HCT116 (cell line): ENCODE measurements at regions not wholly inside any gene's neighbourhood (a gene's known extent, or its start where the extent isn't known, plus 50 kb on each side); places are given as distances from the start of the nearest gene placed in this dataset.

Experiments
- ATAC-seq: fragments of 200-7000 bp; cut with Tn5 transposase; 2 replicates; pipeline ENCODE4 v1.9.1; 2020; ENCODE audit warnings: mild to moderate bottlenecking, moderate library complexity
- BruUV-seq: library from RNA; stranded (reverse); fragments of 400-500 nt; replicated peaks from 2 replicates; lab custom pipeline; 2021; lab: Mats Ljungman, UMichigan
- CTCF ChIA-PET: fragments of 300-600 bp; sonication (Branson Sonifier 250); formaldehyde crosslinking; loops from one replicate; lab custom pipeline; 2021; ENCODE audit warnings: antibody characterized with exemption; lab: Charles Lee
- POLR2A ChIA-PET: fragments of 300-600, 350-600 bp; sonication (Branson Sonifier 250); formaldehyde crosslinking; loops from one replicate; lab custom pipeline; 2021; ENCODE audit warnings: antibody characterized with exemption; lab: Charles Lee
- RAD21 ChIA-PET, 2 experiments: fragments of 300-600 bp; sonication (Branson Sonifier 250); formaldehyde crosslinking; loops; one replicate each; lab custom pipeline; 2023; ENCODE audit warnings: low total read pairs in 2 of 2; ENCODE audit not compliant: uncharacterized antibody in 2 of 2, unreplicated experiment in 2 of 2, low non-redundant PET in 1 of 2; lab: Charles Lee
- DNase-seq: peaks from one replicate; pipeline ENCODE4 v3.0.0-alpha.2; 2010; ENCODE audit warnings: low read depth, low spot score
- H2AFZ ChIP-seq: fragments of 200-600 bp; shearing (Covaris generic), sonication (generic); 2 replicates; pipeline ENCODE4 v1.6.1; 2017; ENCODE audit warnings: low read depth, mixed run types, mixed read lengths, antibody characterized with exemption, low read length; ENCODE audit not compliant: poor library complexity, severe bottlenecking
- H3K27ac ChIP-seq: 2 replicates; pipeline ENCODE4 v1.5.1; 2012; ENCODE audit warnings: low read depth, low read length
- H3K27me3 ChIP-seq: fragments of 200-600 bp; sonication (generic); 2 replicates; pipeline ENCODE4 v1.6.1; 2016; ENCODE audit warnings: mixed run types, low read length, mixed read lengths; ENCODE audit not compliant: insufficient read depth
- H3K36me3 ChIP-seq, 2 experiments: fragments of 200-500 bp in 1 of 2; fragments of 200-600 bp in 1 of 2; sonication (Bioruptor generic) in 1 of 2; sonication (generic) in 1 of 2; 2 replicates each; pipeline versions ENCODE4 v1.5.1 to v1.6.1; 2014 to 2016; ENCODE audit warnings: low read length in 2 of 2, inconsistent platforms in 1 of 2, mixed read lengths in 1 of 2, mixed run types in 1 of 2; ENCODE audit not compliant: insufficient read depth in 2 of 2, control insufficient read depth in 1 of 2
- H3K4me1 ChIP-seq, 2 experiments: fragments of 200-600 bp in 1 of 2; sonication (generic) in 1 of 2; 2 replicates each; pipeline versions ENCODE4 v1.5.1 to v1.6.1; 2012 to 2017; ENCODE audit warnings: low read length in 2 of 2, inconsistent platforms in 1 of 2, mild to moderate bottlenecking in 1 of 2, mixed read lengths in 1 of 2, mixed run types in 1 of 2, moderate library complexity in 1 of 2; ENCODE audit not compliant: insufficient read depth in 2 of 2, control insufficient read depth in 1 of 2
- H3K4me2 ChIP-seq: fragments of 200-600 bp; sonication (generic); 2 replicates; pipeline ENCODE4 v1.6.1; 2017; ENCODE audit warnings: mixed run types, low read length, mixed read lengths
- H3K4me3 ChIP-seq, 2 experiments: fragments of 200-600 bp in 1 of 2; sonication (generic) in 1 of 2; replicated peaks in 1 of 2; 2 replicates each; pipeline ENCODE4 v1.5.1; 2011 to 2016; ENCODE audit warnings: low read length in 2 of 2, control low read depth in 1 of 2, low read depth in 1 of 2, mild to moderate bottlenecking in 1 of 2, mixed read lengths in 1 of 2, mixed run types in 1 of 2
- H3K79me2 ChIP-seq: fragments of 200-600 bp; sonication (generic); 2 replicates; pipeline ENCODE4 v1.6.1; 2017; ENCODE audit warnings: mild to moderate bottlenecking, mixed run types, low read length, moderate library complexity, mixed read lengths; ENCODE audit not compliant: insufficient read depth
- H3K9ac ChIP-seq: fragments of 200-600 bp; sonication (generic); 2 replicates; pipeline ENCODE4 v1.6.1; 2016; ENCODE audit warnings: low read length, mixed read lengths
- H3K9me2 ChIP-seq: fragments of 200-600 bp; sonication (generic), shearing (Covaris generic); 2 replicates; pipeline ENCODE4 v1.6.1; 2017; ENCODE audit warnings: mixed run types, mild to moderate bottlenecking, moderate library complexity; ENCODE audit not compliant: insufficient read depth
- H3K9me3 ChIP-seq, 2 experiments: fragments of 200-500 bp in 1 of 2; fragments of 200-600 bp in 1 of 2; sonication (Bioruptor generic) in 1 of 2; sonication (generic) in 1 of 2; 2 replicates each; pipeline ENCODE4 v1.6.1; 2014 to 2017; ENCODE audit warnings: low read length in 2 of 2, mixed read lengths in 2 of 2, inconsistent platforms in 1 of 2, low read depth in 1 of 2, mild to moderate bottlenecking in 1 of 2, mixed run types in 1 of 2, moderate library complexity in 1 of 2; ENCODE audit not compliant: control insufficient read depth in 1 of 2, insufficient read depth in 1 of 2
- H4K20me1 ChIP-seq: fragments of 200-600 bp; sonication (generic), shearing (Covaris generic); 2 replicates; pipeline ENCODE4 v1.6.1; 2017; ENCODE audit warnings: mixed run types, mild to moderate bottlenecking, moderate library complexity; ENCODE audit not compliant: insufficient read depth
- CEBPB ChIP-seq: IDR thresholded peaks from 2 replicates; pipeline ENCODE4 v1.6.1; 2012; ENCODE audit warnings: low read depth
- EGR1 ChIP-seq: IDR thresholded peaks from 2 replicates; pipeline ENCODE4 v1.6.1; 2012; ENCODE audit warnings: low read depth
- EZH2 ChIP-seq: fragments of 200-600 bp; sonication (generic); IDR thresholded peaks from 2 replicates; pipeline ENCODE4 v1.6.1; 2017; ENCODE audit warnings: antibody characterized with exemption, mixed run types
- EZH2phosphoT487 ChIP-seq: fragments of 200-600 bp; IDR thresholded peaks from 2 replicates; pipeline ENCODE4 v1.6.1; 2018; ENCODE audit warnings: antibody characterized with exemption, borderline replicate concordance
- JUND ChIP-seq: IDR thresholded peaks from 2 replicates; pipeline ENCODE4 v1.6.1; 2012
- POLR2A ChIP-seq: IDR thresholded peaks from 2 replicates; pipeline ENCODE4 v1.7.0; 2011; ENCODE audit warnings: borderline replicate concordance; ENCODE audit not compliant: insufficient read depth, insufficient read length; ENCODE audit errors: extremely low read depth
- RAD21 ChIP-seq: IDR thresholded peaks from 2 replicates; pipeline ENCODE4 v1.6.1; 2012; ENCODE audit warnings: low read depth, mild to moderate bottlenecking
- SIN3A ChIP-seq: IDR thresholded peaks from 2 replicates; pipeline ENCODE4 v1.6.1; 2012; ENCODE audit warnings: low read depth
- SRF ChIP-seq: IDR thresholded peaks from 2 replicates; pipeline ENCODE4 v1.6.1; 2012; ENCODE audit warnings: low read depth
- TCF7L2 ChIP-seq: IDR thresholded peaks from 2 replicates; pipeline ENCODE4 v1.7.0; 2011; ENCODE audit warnings: borderline replicate concordance, inconsistent platforms; ENCODE audit not compliant: insufficient read depth, insufficient read length; ENCODE audit errors: extremely low read depth
- ZNF274 ChIP-seq: fragments of 200-500 bp; sonication (Bioruptor generic); IDR thresholded peaks from 2 replicates; pipeline ENCODE4 v1.6.1; 2014; ENCODE audit warnings: mild to moderate bottlenecking, low read depth, low read length, inconsistent platforms
- intact Hi-C: fragments of 100-400 bp; cut with micrococcal nuclease; formaldehyde crosslinking; loops from 2 replicates; pipeline ENCODE4 v1.10.0; 2022
- TF ChIP-seq, protein P1 (sequence below): IDR thresholded peaks from 2 replicates; pipeline ENCODE4 v1.6.1; 2011; ENCODE audit warnings: mild to moderate bottlenecking, low read length, moderate library complexity; ENCODE audit not compliant: insufficient replicate concordance; ENCODE audit errors: extremely low read depth
- TF ChIP-seq, protein P2 (sequence below), 3 experiments: fragments of 200-600 bp in 1 of 3; sonication (generic) in 1 of 3; IDR thresholded peaks in 2 of 3; conservative IDR thresholded peaks in 1 of 3; 2 replicates each; pipeline ENCODE4 v1.5.1; 2012 to 2017; ENCODE audit warnings: low read depth in 2 of 3, low read length in 2 of 3, antibody characterized with exemption in 1 of 3, borderline replicate concordance in 1 of 3, control low read depth in 1 of 3, mild to moderate bottlenecking in 1 of 3, mixed read lengths in 1 of 3, mixed run types in 1 of 3, moderate library complexity in 1 of 3; ENCODE audit not compliant: insufficient read depth in 1 of 3
- TF ChIP-seq, protein P3 (sequence below): IDR thresholded peaks from 2 replicates; pipeline ENCODE4 v1.6.1; 2012; ENCODE audit warnings: low read depth

DNA sequence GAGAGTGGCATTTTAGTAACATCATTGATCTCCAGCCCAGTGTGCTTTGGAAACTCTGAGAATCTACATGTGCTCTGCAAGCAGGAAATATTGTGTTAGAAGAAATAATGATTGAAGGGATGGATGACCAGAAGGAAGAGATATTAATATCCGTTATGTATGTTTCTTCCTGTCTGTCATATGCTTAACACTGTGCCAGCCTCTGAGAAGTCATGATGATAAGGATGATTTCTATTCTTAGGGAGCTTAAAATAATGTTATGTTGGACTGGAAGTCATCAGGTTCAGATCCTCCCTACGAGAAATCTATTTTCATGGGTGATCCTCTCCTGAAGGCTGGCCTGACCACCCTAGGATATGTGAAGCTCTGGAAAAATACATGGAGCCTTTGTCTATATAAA lies 192.4 kb upstream of the GORAB start (continued):
- TF ChIP-seq, protein P1, sequence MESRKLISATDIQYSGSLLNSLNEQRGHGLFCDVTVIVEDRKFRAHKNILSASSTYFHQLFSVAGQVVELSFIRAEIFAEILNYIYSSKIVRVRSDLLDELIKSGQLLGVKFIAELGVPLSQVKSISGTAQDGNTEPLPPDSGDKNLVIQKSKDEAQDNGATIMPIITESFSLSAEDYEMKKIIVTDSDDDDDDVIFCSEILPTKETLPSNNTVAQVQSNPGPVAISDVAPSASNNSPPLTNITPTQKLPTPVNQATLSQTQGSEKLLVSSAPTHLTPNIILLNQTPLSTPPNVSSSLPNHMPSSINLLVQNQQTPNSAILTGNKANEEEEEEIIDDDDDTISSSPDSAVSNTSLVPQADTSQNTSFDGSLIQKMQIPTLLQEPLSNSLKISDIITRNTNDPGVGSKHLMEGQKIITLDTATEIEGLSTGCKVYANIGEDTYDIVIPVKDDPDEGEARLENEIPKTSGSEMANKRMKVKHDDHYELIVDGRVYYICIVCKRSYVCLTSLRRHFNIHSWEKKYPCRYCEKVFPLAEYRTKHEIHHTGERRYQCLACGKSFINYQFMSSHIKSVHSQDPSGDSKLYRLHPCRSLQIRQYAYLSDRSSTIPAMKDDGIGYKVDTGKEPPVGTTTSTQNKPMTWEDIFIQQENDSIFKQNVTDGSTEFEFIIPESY, result no peak
- TF ChIP-seq SRF (no peak), EZH2 (no peak), RAD21 (no peak), TCF7L2 (no peak), CEBPB (no peak)
- TF ChIP-seq, protein P2, sequence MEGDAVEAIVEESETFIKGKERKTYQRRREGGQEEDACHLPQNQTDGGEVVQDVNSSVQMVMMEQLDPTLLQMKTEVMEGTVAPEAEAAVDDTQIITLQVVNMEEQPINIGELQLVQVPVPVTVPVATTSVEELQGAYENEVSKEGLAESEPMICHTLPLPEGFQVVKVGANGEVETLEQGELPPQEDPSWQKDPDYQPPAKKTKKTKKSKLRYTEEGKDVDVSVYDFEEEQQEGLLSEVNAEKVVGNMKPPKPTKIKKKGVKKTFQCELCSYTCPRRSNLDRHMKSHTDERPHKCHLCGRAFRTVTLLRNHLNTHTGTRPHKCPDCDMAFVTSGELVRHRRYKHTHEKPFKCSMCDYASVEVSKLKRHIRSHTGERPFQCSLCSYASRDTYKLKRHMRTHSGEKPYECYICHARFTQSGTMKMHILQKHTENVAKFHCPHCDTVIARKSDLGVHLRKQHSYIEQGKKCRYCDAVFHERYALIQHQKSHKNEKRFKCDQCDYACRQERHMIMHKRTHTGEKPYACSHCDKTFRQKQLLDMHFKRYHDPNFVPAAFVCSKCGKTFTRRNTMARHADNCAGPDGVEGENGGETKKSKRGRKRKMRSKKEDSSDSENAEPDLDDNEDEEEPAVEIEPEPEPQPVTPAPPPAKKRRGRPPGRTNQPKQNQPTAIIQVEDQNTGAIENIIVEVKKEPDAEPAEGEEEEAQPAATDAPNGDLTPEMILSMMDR (IDR thresholded peaks at IDR 0.05 in 2 of 3, conservative IDR thresholded peaks at IDR 0.05 in 1 of 3; ENCODE audit: borderline replicate concordance in 1 of 3, insufficient read depth in 1 of 3, low read depth in 2 of 3, low read length in 2 of 3), result no peak

DNA sequence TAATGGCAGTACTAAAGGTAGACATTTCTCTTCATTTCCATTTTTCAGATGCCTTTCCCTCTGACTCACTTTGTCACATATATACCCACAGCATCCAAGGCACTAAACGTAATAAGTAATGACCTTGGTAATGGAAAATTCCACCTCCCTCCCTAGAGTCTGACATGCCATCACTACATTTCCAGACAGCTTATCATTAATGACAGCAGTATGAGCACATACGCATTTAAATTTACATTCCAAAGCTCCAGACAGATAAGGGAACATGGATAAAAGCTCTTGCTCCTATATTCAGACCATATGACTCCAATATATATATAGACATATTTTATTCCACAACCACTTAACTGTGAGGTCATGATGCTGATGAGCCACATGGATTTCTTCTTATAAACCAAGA lies 191.7 kb upstream of the GORAB start:
- no peak overlapping the region for H3K4me2 ChIP-seq
- no peaks in the 10 kb centered on the region for H3K4me1 ChIP-seq
- ChIA-PET RAD21 (no interaction called here), CTCF (no interaction called here), POLR2A (no interaction called here)
- no peak overlapping the region for H3K4me3 ChIP-seq
- BruUV-seq, result no TSS peak
- H4K20me1 ChIP-seq, result no peaks in the 10 kb centered on the region
- intact Hi-C loops, result no loop called here
- TF ChIP-seq, protein P3, sequence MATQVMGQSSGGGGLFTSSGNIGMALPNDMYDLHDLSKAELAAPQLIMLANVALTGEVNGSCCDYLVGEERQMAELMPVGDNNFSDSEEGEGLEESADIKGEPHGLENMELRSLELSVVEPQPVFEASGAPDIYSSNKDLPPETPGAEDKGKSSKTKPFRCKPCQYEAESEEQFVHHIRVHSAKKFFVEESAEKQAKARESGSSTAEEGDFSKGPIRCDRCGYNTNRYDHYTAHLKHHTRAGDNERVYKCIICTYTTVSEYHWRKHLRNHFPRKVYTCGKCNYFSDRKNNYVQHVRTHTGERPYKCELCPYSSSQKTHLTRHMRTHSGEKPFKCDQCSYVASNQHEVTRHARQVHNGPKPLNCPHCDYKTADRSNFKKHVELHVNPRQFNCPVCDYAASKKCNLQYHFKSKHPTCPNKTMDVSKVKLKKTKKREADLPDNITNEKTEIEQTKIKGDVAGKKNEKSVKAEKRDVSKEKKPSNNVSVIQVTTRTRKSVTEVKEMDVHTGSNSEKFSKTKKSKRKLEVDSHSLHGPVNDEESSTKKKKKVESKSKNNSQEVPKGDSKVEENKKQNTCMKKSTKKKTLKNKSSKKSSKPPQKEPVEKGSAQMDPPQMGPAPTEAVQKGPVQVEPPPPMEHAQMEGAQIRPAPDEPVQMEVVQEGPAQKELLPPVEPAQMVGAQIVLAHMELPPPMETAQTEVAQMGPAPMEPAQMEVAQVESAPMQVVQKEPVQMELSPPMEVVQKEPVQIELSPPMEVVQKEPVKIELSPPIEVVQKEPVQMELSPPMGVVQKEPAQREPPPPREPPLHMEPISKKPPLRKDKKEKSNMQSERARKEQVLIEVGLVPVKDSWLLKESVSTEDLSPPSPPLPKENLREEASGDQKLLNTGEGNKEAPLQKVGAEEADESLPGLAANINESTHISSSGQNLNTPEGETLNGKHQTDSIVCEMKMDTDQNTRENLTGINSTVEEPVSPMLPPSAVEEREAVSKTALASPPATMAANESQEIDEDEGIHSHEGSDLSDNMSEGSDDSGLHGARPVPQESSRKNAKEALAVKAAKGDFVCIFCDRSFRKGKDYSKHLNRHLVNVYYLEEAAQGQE, result no peak
- TF ChIP-seq ZNF274 (no peak), JUND (no peak), TCF7L2 (no peak), EZH2 (no peak), EZH2phosphoT487 (no peak), POLR2A (no peak), SIN3A (no peak), EGR1 (no peak)
- no peak overlapping the region for H3K27ac ChIP-seq
- no peaks in the 10 kb centered on the region for H3K27me3 ChIP-seq
- H3K9me2 ChIP-seq, result no peaks in the 10 kb centered on the region
- no peak for ATAC-seq
- no peaks in the 10 kb centered on the region for H3K36me3 ChIP-seq
- H3K9ac ChIP-seq, result no peak overlapping the region
- no peaks in the 10 kb centered on the region for H3K79me2 ChIP-seq
- no peak overlapping the region for H2AFZ ChIP-seq
- DNase-seq, result no peak
- H3K9me3 ChIP-seq, result no peaks in the 10 kb centered on the region
